Astrocyte of the cerebellum (primary cell): ENCODE measurements at regions not wholly inside any gene's neighbourhood (a gene's known extent, or its start where the extent isn't known, plus 50 kb on each side); places are given as distances from the start of the nearest gene placed in this dataset.

Experiments used
- DNase-seq: peaks from one replicate; pipeline ENCODE4 v3.0.0-alpha.2; 2011; ENCODE audit warnings: low read depth
- H3K4me3 ChIP-seq: 2 replicates; pipeline ENCODE4 v1.5.1; 2011; ENCODE audit warnings: mild to moderate bottlenecking, low read depth, low read length, moderate library complexity
- in situ Hi-C: cut with HindIII; loops from 2 replicates; pipeline ENCODE4 v1.10.0; 2017; ENCODE audit warnings: low sequenced_read_pairs
- TF ChIP-seq, protein P1 (sequence below): IDR thresholded peaks from 2 replicates; pipeline ENCODE4 v1.5.1; 2012; ENCODE audit warnings: low read length, low read depth, moderate library complexity, mild to moderate bottlenecking; ENCODE audit errors: missing control alignments

DNA sequence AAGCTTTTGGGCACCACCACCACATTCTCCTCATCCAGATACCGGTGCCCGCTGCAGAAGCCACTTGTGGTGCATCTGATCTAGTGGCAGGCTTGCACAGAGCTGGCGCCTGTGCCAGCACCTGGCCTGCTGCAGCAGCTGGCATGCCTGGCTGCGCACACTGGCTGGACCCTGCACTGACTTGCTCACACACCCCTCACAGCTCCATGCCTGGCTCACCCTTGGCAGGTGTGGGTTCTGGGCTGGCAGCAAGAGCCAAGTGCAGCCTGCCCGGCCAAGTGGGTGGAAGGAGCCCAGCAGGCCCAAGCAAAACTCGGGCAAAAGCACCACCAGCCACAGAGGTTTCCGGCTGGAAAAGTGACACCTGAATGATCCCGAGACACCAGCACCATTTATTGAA lies 315.7 kb upstream of the RRP15 start:
- no peak for DNase-seq
- in situ Hi-C loops = no loop called here
- TF ChIP-seq, protein P1, sequence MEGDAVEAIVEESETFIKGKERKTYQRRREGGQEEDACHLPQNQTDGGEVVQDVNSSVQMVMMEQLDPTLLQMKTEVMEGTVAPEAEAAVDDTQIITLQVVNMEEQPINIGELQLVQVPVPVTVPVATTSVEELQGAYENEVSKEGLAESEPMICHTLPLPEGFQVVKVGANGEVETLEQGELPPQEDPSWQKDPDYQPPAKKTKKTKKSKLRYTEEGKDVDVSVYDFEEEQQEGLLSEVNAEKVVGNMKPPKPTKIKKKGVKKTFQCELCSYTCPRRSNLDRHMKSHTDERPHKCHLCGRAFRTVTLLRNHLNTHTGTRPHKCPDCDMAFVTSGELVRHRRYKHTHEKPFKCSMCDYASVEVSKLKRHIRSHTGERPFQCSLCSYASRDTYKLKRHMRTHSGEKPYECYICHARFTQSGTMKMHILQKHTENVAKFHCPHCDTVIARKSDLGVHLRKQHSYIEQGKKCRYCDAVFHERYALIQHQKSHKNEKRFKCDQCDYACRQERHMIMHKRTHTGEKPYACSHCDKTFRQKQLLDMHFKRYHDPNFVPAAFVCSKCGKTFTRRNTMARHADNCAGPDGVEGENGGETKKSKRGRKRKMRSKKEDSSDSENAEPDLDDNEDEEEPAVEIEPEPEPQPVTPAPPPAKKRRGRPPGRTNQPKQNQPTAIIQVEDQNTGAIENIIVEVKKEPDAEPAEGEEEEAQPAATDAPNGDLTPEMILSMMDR = no peak
- H3K4me3 ChIP-seq = no peak overlapping the region

GRCh38 chr1:217977943-217978342 lies 307.1 kb upstream of the RRP15 start:
- in situ Hi-C loops = no loop called here
- no peak for DNase-seq
- TF ChIP-seq, protein P1 = no peak
- no peak overlapping the region for H3K4me3 ChIP-seq

DNA sequence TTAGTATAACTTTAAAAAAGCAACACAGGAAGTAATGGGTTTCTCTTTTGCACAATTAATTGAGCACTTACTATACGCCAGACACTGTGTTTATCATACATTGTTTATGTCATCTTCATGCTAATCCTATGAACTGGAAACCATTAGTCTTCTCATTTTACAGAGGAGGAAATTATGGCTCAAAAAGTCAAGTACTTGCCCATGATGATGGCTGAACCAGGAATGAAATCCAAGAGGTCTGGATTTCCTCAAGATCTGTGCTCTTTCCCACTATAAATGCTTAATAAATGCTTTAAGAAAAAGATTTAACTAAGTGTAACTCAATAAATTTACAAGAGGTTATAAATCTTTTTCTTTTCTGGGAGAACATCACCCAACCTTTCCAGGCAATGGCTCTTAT lies 303.7 kb upstream of the RRP15 start:
- TF ChIP-seq, protein P1 = no peak
- no peak overlapping the region for H3K4me3 ChIP-seq
- no peak for DNase-seq
- in situ Hi-C loops = no loop called here

DNA sequence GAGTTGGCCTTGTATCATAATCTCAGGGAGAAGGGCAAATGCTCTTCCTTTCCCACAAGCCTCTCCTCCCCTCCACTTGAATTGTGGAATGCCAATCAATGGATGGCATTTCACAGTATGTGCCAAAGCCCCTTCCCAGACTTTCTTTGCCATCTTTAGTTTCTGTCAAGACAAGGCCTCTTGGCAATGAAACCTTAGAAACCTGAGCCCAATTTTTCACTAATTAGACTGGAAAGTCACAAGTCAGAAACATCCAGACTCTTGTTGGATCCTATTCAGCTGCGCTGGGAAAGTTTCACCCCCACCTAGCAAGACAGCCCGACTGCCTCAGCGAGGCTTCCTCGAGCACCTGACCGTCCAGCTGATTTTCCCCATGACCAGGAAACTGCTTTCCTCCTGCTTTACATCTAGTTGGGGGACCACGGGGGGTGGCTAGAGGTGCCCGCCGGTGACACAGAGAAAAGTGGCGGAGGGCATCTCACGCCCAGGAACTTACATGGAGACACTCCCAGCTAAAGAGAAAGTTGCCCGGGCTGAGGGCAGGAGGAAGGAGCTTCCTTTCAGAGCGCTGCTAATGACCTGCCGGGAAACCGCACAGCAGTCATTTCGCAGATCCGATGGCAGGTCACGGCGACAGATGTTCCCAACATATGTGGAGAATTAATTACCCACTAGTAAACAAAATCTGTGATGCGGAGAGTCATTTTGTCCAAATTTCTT lies 302.6 kb upstream of the RRP15 start:
- DNase-seq = no peak
- no peak overlapping the region for H3K4me3 ChIP-seq
- TF ChIP-seq, protein P1 = no peak
- in situ Hi-C loops = no loop called here

- no peak for DNase-seq
- TF ChIP-seq, protein P1 = no peak
- in situ Hi-C loops = no loop called here
- H3K4me3 ChIP-seq = no peak overlapping the region
Measured at GRCh38 chr1:217983051-217983375, 302.1 kb upstream of the RRP15 start.

GRCh38 chr1:217985641-217986040 lies 299.5 kb upstream of the RRP15 start:
- DNase-seq = no peak
- in situ Hi-C loops = no loop called here
- no peak overlapping the region for H3K4me3 ChIP-seq
- TF ChIP-seq, protein P1 = no peak
